Ramos (cell line): ENCODE measurements at regions not wholly inside any gene's neighbourhood (a gene's known extent, or its start where the extent isn't known, plus 50 kb on each side); places are given as distances from the start of the nearest gene placed in this dataset.
"Not testable (repeated sequence)": the region's sequence is repeated elsewhere in the genome, so short reads cannot be mapped to it uniquely, and the experiment has no call there.

Experiments
- in situ Hi-C: fragments of 300-500 bp; cut with MboI; formaldehyde crosslinking; loops from one replicate; pipeline ENCODE4 v1.14.3; 2022; ENCODE audit warnings: low sequenced_read_pairs; ENCODE audit not compliant: unreplicated experiment

DNA sequence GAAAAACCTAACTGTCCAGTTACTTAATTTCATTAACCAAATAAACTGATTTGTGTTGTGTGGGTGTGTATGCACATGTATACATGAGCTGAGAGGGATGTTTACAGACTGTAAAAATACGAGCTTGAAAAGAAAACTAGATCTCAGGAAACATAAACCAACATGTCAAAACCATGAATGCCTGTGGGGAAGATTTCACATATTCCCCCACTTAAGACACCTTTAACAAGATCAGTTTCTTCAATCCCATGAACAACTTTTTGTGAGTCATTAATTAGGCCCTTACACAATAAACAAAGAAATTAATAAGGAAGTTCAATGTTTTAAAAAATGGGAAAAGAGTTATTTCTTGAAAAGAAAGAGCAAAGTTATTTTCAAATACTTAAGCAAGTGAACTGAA, 170.8 kb downstream of the ZNF674 start:
- in situ Hi-C loops, result no loop called here

DNA sequence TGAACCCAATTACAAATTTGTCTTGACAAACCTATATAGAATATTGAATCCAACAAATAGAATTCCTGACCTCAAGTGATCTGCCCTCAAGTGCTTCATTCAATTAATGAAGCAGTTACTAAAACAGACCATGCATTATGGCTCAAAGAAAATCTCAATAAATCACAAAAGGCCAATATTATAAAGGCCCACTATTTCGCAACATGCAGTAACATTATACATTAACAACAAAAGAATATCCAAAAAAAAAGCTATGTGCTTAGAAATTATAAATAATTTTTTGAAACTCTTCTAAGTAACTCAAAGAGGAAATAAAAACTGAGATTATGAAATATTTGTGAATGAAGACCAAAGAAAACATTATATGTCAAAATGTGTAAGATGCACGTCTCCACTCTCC, 177.7 kb downstream of the ZNF674 start:
- in situ Hi-C loops, result no loop called here

DNA sequence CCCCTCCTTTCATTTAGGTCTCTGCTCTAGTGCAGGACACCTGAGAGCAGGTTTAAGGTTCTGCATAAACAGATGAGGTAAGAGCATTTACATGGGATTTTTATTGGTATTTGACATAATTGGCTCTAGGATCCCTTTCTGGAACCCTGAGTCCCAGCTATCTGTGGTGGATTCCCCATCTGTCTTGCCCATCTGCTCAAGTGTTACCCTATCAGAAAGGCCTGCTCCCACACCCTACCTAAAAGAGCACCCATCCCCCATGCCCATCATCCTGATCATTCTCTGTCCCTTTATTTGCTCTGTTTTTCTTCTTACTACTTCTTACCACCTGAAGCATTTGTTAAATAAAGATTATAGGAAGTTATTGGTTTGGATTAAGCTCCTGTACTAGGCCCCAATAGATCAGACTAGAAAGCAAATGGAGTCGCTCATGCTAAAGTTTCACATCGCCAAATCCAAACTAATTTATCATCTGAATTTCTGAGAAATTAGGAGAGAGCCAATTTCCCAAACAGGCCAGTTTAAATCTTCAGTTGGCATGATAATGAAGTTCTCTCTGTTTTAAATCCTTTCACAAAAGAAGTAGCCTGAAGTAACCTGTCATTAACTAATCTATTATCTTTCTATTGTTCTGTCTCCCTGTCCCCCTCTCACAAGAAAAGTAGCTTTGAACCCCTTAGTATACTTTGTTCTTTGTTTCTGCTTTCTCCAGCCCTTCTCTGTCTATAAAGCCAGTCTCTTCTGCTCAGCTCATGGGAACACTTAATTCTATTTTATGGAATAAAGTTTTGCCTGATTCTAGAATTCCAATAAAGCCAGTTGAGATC, 178.6 kb downstream of the ZNF674 start:
- in situ Hi-C loops, result no loop called here

DNA sequence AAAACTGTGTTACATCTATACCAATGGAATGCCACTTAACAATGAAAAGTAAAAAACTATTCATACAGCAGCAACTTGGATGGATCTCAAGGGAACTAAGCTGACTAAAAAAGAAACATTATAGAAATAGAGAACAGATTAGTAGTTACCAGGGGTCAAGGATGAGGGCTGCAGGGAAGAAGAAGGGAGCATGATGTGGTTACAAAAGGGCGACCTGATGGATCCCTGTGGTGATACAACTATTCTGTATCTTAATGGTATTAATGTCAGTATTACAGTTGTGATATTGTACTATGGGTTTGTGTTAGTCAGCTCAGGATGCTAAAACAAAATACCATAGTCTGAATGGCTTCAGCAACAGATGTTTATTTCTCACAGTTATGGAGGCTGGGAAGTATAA, 190.7 kb downstream of the ZNF674 start:
- in situ Hi-C loops, result no loop called here

DNA sequence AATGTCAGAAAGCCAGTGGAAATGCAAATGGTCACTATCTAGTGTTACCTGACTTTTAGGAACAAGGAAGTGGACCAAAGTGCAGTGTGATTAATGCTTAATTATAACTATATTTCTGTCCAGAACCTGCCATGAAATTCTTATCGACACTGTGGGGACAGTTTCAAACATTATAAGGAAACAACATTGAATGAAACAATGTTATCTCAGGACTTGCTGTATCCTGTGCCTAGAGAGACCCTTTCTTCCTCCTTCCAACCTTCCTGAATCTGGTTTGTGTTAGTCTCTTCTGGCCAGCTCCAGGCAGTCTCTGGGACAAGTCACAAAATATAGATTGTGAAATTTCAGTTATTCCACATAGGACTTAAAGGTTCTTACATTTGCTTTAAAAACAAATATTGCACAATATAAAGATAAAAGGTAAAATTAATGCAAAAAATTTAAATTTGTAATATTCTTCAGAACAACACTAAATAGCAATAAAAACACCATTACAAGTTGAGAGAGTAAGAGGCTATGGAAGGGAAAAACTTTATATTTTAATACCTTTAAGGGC, 203.4 kb downstream of the ZNF674 start:
- in situ Hi-C loops, result no loop called here

DNA sequence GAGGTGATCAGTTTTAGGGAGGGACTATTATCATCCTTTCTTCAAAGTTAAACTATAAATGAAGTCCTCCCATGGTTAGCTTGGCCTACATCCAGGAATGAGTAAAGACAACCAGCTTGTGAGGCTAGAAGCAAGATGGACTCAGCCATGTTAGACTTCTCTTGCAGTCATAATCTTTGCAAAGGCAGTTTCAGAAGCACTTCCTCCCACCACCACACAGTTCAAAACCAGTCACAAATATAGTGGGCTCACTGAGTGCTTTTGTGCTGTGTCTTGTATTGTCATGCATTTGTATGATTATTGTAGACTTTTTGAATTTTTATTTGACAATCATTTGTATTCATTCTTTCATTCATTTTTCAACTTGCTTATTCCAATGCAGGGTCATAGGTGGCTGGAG, 204.5 kb downstream of the ZNF674 start:
- in situ Hi-C loops, result no loop called here

DNA sequence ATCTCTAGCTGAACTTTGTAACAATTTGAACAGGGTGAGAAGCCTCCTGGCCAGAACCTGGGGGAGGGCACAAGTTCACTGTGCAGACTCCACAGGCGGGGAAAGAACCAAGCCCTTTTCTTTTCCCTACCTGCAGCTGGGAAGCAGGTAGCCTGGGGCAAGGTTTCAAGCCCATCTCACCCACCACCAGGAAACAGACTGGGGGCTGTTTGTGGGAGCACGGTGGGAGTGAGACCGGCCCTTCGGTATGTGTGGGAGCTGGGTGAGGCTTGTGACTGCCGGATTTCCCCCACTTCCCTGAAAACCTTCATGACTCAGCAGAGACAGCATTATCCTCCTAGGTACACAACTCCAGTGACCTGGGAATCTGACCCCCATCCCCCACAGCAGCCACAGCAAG, 211.7 kb downstream of the ZNF674 start:
- in situ Hi-C loops, result no loop called here

DNA sequence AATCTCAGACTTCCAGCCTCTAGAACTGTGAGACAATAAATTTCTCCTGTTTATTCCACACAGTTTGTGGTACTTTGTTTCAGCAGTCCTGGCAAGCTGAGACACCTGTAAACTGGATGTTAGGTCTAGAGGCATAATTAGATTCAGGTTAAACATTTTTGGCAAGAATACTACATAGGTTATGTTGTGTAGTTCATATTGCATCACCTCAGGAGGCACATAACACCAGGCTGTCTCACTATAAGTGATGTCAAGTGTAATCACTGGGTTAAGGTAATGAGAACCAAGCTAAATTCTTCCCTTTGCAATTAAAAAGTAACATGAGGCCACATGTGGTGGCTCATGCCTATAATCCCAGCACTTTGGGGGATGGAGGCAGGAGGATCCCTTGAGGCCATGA, 214.2 kb downstream of the ZNF674 start:
- in situ Hi-C loops, result no loop called here

DNA sequence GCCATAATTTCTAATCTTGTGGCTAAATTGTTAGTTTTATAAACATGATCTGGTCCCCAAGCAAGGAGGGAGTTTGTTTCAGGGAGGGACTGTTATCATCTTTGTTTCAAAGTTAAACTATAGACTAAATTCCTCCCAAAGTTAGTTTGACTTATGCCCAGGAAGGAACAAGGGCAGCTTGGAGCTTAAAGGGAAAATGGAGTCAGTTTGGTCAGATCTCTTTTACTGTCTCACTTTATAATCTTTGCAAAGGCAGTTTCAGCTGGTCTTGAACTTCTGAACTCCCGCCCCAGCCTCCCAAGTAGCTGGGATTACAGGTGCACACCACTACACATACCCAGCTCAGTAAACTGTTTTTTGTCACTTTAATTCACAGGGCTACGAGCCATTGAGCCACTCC, 214.7 kb downstream of the ZNF674 start:
- in situ Hi-C loops, result no loop called here

DNA sequence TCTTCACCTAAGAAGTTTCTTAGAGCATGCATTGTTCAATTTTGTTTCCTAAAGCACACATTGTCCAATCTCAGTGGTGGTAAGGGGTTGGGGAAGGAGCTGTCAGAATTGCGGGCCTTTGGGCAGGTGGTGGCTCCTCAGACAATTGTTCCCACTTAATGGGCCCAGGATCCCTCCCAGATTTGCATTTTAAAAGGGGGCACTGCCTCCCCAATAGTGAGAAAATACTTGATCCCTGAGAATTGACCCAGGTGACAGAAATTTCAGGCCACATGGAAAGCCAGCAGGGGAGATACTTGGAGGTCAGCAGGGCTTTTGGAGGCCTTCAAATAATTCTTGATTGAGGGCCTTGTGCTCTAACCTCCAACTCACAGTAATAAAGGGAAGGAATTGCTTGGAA, 217.1 kb downstream of the ZNF674 start:
- in situ Hi-C loops, result no loop called here

DNA sequence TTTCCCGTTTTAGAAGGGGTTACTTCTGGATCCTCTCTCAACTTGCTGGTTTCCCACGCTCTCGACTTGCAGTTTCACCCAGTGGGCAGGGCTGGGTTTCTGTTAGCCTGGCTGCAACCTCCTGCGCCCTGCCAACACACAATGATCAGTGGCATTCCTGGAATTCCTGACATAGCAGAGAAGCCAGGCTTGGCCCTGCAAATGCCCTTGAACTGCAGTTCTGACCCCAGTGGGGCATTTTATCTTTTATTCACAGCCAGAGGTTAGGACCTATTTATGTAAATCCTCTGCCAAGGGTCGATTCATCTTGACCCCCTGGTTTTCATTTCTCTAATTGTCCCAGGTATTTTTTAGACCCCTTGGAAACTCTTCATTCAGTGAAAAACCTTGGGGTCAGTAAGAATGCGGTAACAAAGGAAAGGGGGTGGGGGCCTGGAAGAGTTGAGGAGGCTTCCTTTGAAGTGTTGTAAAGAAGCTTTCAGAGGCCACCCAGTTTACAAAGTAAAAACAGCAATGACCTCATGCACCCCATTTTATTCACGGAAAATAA, 217.6 kb downstream of the ZNF674 start:
- in situ Hi-C loops, result no loop called here

DNA sequence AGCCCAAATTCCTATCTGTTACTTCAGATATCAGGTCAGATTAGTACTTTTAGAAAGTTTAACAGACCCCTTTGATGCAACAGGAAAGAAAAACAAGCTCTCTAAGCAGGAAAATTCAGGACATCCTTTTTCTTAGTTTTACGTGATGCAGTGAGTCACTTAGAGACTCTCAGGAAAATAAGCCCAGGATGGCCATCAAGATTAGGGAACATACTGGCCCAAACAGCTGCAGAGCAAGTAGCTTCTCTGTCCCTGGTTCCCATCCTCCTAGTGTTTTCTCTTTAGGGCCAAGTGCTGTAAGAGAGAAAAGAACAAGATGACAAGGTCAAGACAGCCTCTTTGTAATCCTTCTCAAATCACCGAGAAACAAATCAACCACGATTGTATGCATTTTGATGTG, 219.1 kb downstream of the ZNF674 start:
- in situ Hi-C loops, result no loop called here

DNA sequence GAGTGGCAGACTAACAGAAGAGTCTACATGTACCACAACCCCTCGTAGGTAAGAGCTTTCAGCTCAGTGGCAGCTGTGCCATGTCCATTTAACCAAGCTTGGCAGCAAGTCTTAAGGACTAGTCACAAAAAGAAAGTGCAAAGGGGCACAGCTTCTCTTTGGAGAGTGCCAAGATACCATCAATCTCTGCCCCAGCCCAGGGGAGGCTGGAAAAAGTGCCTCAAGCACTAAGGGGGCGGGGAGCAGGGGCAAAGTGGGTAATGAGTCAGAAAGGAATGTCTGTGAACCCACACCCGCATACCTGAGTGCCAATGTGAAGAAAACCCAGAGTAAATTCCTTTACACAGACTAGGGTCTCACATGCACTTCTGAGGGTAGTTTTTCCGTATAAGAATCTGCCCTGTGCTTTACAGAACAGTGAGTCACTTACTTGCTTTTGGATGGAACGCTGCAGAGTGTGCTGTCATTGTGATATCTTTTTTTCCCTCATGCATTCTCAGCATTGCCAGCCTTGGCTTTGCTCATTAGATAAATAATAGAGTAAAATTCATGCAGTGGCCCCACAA, 219.8 kb downstream of the ZNF674 start:
- in situ Hi-C loops, result no loop called here

DNA sequence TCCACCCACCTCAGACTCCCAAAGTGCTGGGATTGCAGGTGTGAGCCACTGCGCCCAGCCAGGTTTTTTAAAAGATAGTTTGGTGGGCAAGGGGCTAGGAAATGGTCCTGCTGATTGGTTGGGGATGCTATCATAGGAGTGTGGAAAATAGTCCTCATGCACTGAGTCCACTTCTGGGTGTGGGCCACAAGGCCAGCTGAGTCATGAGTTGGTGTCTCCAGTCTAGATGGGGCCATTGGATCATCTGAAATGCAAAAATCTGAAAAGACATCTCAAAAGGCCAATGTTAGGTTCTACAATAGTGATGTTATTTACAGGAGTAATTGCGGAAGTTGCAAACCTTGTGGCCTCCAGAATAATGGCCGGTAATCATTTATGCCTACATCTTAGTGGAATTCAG, 221.1 kb downstream of the ZNF674 start:
- in situ Hi-C loops, result no loop called here

DNA sequence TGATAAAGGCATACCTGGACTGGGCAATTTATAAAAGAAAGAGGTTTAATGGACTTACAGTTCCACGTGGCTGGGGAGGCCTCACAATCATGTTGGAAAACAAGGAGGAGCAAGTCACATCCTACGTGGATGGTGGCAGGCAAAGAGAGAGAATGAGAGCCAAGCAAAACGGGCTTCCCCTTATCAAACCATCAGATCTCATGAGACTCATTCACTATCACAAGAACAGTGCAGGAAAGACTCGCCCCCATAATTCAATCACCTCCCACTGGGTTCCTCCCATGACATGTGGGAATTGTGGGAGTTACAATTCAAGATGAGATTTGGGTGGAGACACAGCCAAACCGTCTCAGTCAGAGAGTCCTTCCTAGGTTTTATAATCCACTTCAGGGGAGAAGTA, 222.3 kb downstream of the ZNF674 start:
- in situ Hi-C loops, result not testable (repeated sequence)

DNA sequence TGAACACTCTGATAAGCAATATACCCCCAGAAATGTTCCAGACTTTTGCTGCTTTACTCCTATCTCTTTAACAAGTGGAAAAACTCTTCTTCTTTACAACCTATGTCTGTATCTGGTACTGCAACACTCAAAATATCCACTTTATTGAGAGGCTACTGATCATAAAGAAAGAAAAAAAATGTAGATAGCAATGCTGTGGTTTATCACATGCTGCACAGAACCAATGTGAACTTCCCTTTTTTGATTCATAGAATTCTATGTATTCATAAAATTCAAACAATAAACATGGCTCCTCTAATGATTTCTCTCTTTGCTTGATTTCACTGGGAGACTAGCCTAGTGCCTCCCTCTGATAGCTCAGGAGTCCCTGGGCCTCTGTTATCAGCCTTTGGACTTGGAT, 223.5 kb downstream of the ZNF674 start:
- in situ Hi-C loops, result no loop called here

DNA sequence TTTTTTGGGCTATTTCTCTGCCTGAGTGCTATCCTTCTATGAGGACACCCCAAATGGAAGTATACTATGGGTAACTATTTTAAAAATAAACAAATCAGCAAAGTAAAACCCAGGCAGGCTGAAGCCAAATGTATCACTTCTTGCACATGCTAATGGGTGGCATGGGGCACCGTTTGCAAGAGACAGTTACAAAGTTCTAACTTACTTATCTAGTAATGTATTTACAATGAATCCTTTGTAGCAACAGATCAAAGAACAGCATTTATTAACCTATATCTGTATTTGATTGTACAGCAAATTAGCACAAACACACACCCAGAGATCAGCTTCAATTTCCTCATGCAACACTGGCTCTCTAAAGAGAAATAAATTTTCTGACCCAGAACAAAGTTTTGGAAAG, 225.5 kb downstream of the ZNF674 start:
- in situ Hi-C loops, result no loop called here

DNA sequence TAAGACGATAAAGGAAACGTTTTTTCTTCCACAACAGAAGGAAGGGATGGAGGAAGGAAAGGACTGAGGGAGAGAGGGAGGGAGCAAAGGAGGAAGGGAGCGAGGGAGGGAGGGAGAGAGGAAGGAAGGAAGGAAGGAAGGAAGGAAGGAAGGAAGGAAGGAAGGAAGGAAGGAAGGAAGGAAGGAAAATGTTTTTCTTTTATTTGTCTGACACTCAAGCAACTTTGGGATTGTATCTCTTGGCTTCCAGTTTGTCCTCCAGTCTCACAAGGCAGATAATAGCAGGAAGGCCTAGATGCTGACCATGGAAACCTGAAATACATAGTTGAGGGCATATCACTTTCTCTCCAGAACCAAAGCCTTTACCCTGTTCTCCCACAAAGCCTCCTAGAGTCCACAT, 226.7 kb downstream of the ZNF674 start:
- in situ Hi-C loops, result no loop called here

DNA sequence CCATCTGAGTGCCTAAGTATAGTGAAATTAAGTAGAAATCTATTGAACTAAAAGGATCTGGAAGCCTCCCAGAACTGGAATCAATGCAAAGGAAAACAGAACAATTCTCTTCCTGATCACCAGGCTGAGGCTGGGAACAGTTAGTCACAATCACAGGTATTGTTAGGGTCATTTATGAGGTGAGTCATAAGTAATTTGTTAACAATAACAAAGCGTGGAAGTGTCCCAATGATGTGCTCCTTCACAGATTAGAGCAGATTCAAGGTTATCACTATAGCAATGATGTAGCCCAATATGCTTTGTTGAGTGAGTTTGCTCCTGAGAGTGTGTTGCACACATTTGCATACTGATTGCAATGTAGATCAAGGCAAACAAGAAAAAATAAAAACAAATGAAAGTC, 228.1 kb downstream of the ZNF674 start:
- in situ Hi-C loops, result no loop called here

DNA sequence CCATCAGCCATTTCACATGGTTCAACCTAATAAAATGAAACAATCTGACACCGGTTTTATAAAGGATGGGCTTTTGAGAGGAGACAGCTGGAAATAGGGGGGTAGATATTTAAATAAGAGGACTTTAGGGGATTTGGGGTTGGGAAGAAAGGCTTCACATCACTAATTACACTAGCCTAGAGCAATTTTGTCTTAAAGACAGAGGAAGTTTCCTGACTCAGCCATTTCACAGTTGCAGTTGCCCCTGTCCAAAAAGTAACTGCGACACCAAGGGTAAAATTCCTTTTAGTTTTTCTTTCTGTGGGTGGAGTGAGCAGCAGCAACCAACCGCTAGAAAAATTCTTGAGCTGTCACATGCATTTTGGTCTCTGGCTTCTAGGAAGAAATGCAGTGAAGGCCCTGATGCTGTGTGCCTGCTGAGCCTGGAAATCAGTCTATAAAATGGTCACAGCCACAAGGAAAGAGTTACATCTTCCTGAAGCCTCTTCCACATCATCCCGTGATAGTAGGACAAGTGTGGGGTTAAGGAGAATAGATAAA, 233.6 kb downstream of the ZNF674 start:
- in situ Hi-C loops, result no loop called here

DNA sequence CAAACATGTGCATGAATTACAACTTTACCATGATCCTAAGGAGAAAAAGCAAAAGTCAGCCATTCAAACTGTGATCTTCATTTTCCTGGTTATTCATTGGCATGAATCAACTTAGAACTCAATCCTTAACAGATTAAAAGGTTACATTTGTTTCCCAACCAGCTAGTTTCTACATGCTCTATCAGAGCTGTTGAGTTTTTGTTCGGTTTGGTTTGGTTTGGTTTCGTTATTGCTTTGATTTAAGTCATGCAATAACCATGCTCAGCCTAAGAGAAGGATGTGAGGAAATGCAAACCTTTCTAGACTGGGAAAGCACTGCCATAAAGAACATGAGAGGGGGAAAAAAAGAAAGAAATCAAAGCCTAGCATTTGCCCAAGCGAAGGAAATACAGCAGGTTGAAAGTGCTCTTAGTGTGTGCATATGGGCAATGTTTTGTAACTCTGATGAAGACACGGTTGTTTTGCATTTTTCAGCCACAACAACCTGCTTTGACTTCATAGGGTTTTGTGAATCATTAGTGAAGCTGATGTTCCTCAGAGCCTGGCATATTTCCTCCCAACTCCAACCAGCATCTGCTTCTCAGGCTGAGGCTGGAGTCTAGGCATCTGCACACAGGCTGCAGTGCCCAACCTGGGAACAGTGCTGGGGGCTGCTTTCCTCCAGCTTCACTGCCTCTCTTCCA, 234.3 kb downstream of the ZNF674 start:
- in situ Hi-C loops, result no loop called here
